ENCODE measurements at regions not wholly inside any gene's neighbourhood (a gene's known extent, or its start where the extent isn't known, plus 50 kb on each side); places are given as distances from the start of the nearest gene placed in this dataset.

- TF ChIP-seq, protein P1, sequence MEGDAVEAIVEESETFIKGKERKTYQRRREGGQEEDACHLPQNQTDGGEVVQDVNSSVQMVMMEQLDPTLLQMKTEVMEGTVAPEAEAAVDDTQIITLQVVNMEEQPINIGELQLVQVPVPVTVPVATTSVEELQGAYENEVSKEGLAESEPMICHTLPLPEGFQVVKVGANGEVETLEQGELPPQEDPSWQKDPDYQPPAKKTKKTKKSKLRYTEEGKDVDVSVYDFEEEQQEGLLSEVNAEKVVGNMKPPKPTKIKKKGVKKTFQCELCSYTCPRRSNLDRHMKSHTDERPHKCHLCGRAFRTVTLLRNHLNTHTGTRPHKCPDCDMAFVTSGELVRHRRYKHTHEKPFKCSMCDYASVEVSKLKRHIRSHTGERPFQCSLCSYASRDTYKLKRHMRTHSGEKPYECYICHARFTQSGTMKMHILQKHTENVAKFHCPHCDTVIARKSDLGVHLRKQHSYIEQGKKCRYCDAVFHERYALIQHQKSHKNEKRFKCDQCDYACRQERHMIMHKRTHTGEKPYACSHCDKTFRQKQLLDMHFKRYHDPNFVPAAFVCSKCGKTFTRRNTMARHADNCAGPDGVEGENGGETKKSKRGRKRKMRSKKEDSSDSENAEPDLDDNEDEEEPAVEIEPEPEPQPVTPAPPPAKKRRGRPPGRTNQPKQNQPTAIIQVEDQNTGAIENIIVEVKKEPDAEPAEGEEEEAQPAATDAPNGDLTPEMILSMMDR (IDR thresholded peaks at IDR 0.05), result no peak
- Histone ChIP-seq H3K4me1 (peaks cover 36% of the 10 kb centered on the region), H3K27ac (no peak overlapping the region), H3K36me3 (no peaks in the 10 kb centered on the region), H3K4me3 (no peak overlapping the region), H3K27me3 (no peaks in the 10 kb centered on the region), H3K9me3 (no peaks in the 10 kb centered on the region)
- ATAC-seq, result no peak
- DNase-seq, result no peak
- intact Hi-C loops (cut with DNase I), result no loop called here
Measured at GRCh38 chr3:27594096-27594690, 110.0 kb upstream of the SLC4A7 start.

GRCh38 chr3:27593173-27593572 lies 109.0 kb upstream of the SLC4A7 start:
- Histone ChIP-seq H3K27me3 (no peaks in the 10 kb centered on the region), H3K36me3 (no peaks in the 10 kb centered on the region), H3K4me1 (peaks cover 36% of the 10 kb centered on the region), H3K27ac (no peak overlapping the region), H3K9me3 (no peaks in the 10 kb centered on the region), H3K4me3 (no peak overlapping the region)
- ATAC-seq, result no peak
- DNase-seq, result no peak
- TF ChIP-seq, protein P1 (IDR thresholded peaks at IDR 0.05), result no peak
- intact Hi-C loops (cut with DNase I), result no loop called here

DNA sequence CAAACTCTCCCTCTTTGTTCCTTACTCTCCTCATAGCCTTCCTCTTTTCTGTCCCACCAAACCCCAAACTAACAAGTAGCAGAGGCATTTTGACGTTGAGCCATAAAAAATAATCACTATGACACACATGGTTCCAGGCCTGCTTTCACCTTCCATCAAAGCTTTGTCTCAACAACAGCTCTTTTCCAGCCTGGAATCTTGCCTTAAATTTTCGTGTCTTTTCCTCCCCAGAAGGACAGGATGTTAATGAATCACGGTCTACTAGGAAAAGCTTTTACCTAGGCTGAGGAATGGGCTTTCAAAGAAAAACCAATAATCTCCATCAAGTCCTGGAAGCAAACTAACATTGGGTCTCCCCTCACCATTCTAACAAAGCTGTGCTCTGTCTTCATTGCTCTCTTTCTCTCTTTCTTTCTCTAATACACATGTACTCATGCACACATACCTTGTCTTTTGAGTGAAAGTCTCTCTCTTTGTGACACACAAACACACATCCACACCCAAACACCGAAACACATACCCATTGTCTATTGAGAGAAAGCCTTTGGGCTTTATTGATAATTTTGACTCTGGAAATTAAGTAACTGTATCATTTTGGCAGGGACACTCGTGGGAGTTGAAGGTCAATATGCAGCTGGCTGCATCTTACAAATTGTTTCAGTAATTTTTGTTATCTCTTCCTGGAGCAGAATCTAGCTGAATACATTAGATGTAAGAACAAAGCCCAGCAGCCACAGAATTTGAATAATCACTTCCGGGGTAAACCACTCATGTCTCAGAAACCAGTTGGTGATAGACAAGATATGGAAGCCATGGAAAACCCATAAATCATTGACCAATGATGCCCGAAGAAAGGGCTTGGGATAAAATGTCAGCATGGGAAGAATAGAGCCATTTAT lies 107.4 kb upstream of the SLC4A7 start:
- Histone ChIP-seq H3K9me3 (no peaks in the 10 kb centered on the region), H3K4me3 (no peak overlapping the region), H3K4me1 (peaks cover 36% of the 10 kb centered on the region), H3K27me3 (no peaks in the 10 kb centered on the region), H3K27ac (peak overlapping the region; percentile 77), H3K36me3 (no peaks in the 10 kb centered on the region)
- TF ChIP-seq, protein P1 (IDR thresholded peaks at IDR 0.05), result no peak
- DNase-seq, result no peak
- ATAC-seq, result no peak
- intact Hi-C loops (cut with DNase I), result no loop called here

- Histone ChIP-seq H3K27ac (peak overlapping the region; percentile 77), H3K27me3 (no peaks in the 10 kb centered on the region), H3K9me3 (no peaks in the 10 kb centered on the region), H3K4me1 (peaks cover 31% of the 10 kb centered on the region), H3K4me3 (no peak overlapping the region), H3K36me3 (no peaks in the 10 kb centered on the region)
- intact Hi-C loops (cut with DNase I), result no loop called here
- ATAC-seq (peak; percentile 70), DNase-seq (no peak)
- TF ChIP-seq, protein P1 (IDR thresholded peaks at IDR 0.05), result no peak
Measured at GRCh38 chr3:27590437-27591298, 106.5 kb upstream of the SLC4A7 start.

- Histone ChIP-seq H3K36me3 (no peaks in the 10 kb centered on the region), H3K27ac (peak overlapping the region; percentile 77), H3K27me3 (no peaks in the 10 kb centered on the region), H3K4me3 (no peak overlapping the region), H3K9me3 (no peaks in the 10 kb centered on the region), H3K4me1 (peaks cover 31% of the 10 kb centered on the region)
- TF ChIP-seq, protein P1 (IDR thresholded peaks at IDR 0.05), result no peak
- ATAC-seq (no peak), DNase-seq (no peak)
- intact Hi-C loops (cut with DNase I), result no loop called here
Measured at GRCh38 chr3:27589795-27590194, 105.6 kb upstream of the SLC4A7 start.
